ENCODE measurements at regions not wholly inside any gene's neighbourhood (a gene's known extent, or its start where the extent isn't known, plus 50 kb on each side); places are given as distances from the start of the nearest gene placed in this dataset.

- no peak overlapping the region for H3K9ac ChIP-seq (ENCODE audit: low read depth, low read length)
Observed at GRCh38 chr12:24232531-24232930, 283.1 kb upstream of the SOX5 start.

GRCh38 chr12:24231298-24231697, 281.8 kb upstream of the SOX5 start:
- Histone ChIP-seq H3K4me3 (ENCODE audit: low read depth, low read length) (no peak overlapping the region), H3K9me3 (ENCODE audit: control insufficient read depth, insufficient read depth, low read length) (no peaks in the 10 kb centered on the region), H3K27me3 (ENCODE audit: control insufficient read depth, insufficient read depth, low read length) (no peaks in the 10 kb centered on the region), H3K9ac (ENCODE audit: low read depth, low read length) (no peak overlapping the region), H3K4me1 (ENCODE audit: control insufficient read depth, insufficient read depth, low read length) (peaks cover 8% of the 10 kb centered on the region), H3K36me3 (ENCODE audit: control insufficient read depth, insufficient read depth, low read length) (no peaks in the 10 kb centered on the region)

More at GRCh38 chr12:24232531-24232930, 283.1 kb upstream of the SOX5 start:
- Histone ChIP-seq H3K4me3 (ENCODE audit: low read depth, low read length) (no peak overlapping the region), H3K4me1 (ENCODE audit: control insufficient read depth, insufficient read depth, low read length) (peaks cover 8% of the 10 kb centered on the region), H3K27me3 (ENCODE audit: control insufficient read depth, insufficient read depth, low read length) (no peaks in the 10 kb centered on the region), H3K36me3 (ENCODE audit: control insufficient read depth, insufficient read depth, low read length) (no peaks in the 10 kb centered on the region), H3K9me3 (ENCODE audit: control insufficient read depth, insufficient read depth, low read length) (no peaks in the 10 kb centered on the region)

GRCh38 chr12:24230061-24230701, 280.7 kb upstream of the SOX5 start:
- no peaks in the 10 kb centered on the region for H3K36me3 ChIP-seq (ENCODE audit: control insufficient read depth, insufficient read depth, low read length)

GRCh38 chr12:24229031-24229700, 279.7 kb upstream of the SOX5 start:
- H3K9ac ChIP-seq (ENCODE audit: low read depth, low read length), result no peak overlapping the region
- H3K4me3 ChIP-seq (ENCODE audit: low read depth, low read length), result no peak overlapping the region
- no peaks in the 10 kb centered on the region for H3K36me3 ChIP-seq (ENCODE audit: control insufficient read depth, insufficient read depth, low read length)
- no peaks in the 10 kb centered on the region for H3K27me3 ChIP-seq (ENCODE audit: control insufficient read depth, insufficient read depth, low read length)
- peaks cover 8% of the 10 kb centered on the region for H3K4me1 ChIP-seq (ENCODE audit: control insufficient read depth, insufficient read depth, low read length)
- no peaks in the 10 kb centered on the region for H3K9me3 ChIP-seq (ENCODE audit: control insufficient read depth, insufficient read depth, low read length)

More at GRCh38 chr12:24230061-24230701, 280.7 kb upstream of the SOX5 start:
- Histone ChIP-seq H3K27me3 (ENCODE audit: control insufficient read depth, insufficient read depth, low read length) (no peaks in the 10 kb centered on the region), H3K9ac (ENCODE audit: low read depth, low read length) (no peak overlapping the region), H3K9me3 (ENCODE audit: control insufficient read depth, insufficient read depth, low read length) (no peaks in the 10 kb centered on the region), H3K4me3 (ENCODE audit: low read depth, low read length) (no peak overlapping the region), H3K4me1 (ENCODE audit: control insufficient read depth, insufficient read depth, low read length) (peaks cover 8% of the 10 kb centered on the region)

- Histone ChIP-seq H3K27me3 (ENCODE audit: control insufficient read depth, insufficient read depth, low read length) (no peaks in the 10 kb centered on the region), H3K4me3 (ENCODE audit: low read depth, low read length) (no peak overlapping the region), H3K9ac (ENCODE audit: low read depth, low read length) (no peak overlapping the region), H3K9me3 (ENCODE audit: control insufficient read depth, insufficient read depth, low read length) (no peaks in the 10 kb centered on the region), H3K36me3 (ENCODE audit: control insufficient read depth, insufficient read depth, low read length) (no peaks in the 10 kb centered on the region), H3K4me1 (ENCODE audit: control insufficient read depth, insufficient read depth, low read length) (peaks cover 8% of the 10 kb centered on the region)
Observed at GRCh38 chr12:24228371-24228770, 278.9 kb upstream of the SOX5 start.

- no peaks in the 10 kb centered on the region for H3K9me3 ChIP-seq (ENCODE audit: control insufficient read depth, insufficient read depth, low read length)
Observed at GRCh38 chr12:24227551-24227950, 278.1 kb upstream of the SOX5 start.

GRCh38 chr12:24226745-24227350, 277.4 kb upstream of the SOX5 start:
- H3K27me3 ChIP-seq (ENCODE audit: control insufficient read depth, insufficient read depth, low read length), result no peaks in the 10 kb centered on the region
- H3K9me3 ChIP-seq (ENCODE audit: control insufficient read depth, insufficient read depth, low read length), result no peaks in the 10 kb centered on the region
- H3K36me3 ChIP-seq (ENCODE audit: control insufficient read depth, insufficient read depth, low read length), result no peaks in the 10 kb centered on the region
- no peak overlapping the region for H3K9ac ChIP-seq (ENCODE audit: low read depth, low read length)
- H3K4me3 ChIP-seq (ENCODE audit: low read depth, low read length), result no peak overlapping the region
- H3K4me1 ChIP-seq (ENCODE audit: control insufficient read depth, insufficient read depth, low read length), result peaks cover 8% of the 10 kb centered on the region

More at GRCh38 chr12:24227551-24227950, 278.1 kb upstream of the SOX5 start:
- Histone ChIP-seq H3K36me3 (ENCODE audit: control insufficient read depth, insufficient read depth, low read length) (no peaks in the 10 kb centered on the region), H3K4me3 (ENCODE audit: low read depth, low read length) (no peak overlapping the region), H3K27me3 (ENCODE audit: control insufficient read depth, insufficient read depth, low read length) (no peaks in the 10 kb centered on the region), H3K9ac (ENCODE audit: low read depth, low read length) (no peak overlapping the region), H3K4me1 (ENCODE audit: control insufficient read depth, insufficient read depth, low read length) (peaks cover 8% of the 10 kb centered on the region)

- Histone ChIP-seq H3K27me3 (ENCODE audit: control insufficient read depth, insufficient read depth, low read length) (no peaks in the 10 kb centered on the region), H3K4me3 (ENCODE audit: low read depth, low read length) (no peak overlapping the region), H3K9ac (ENCODE audit: low read depth, low read length) (no peak overlapping the region), H3K9me3 (ENCODE audit: control insufficient read depth, insufficient read depth, low read length) (no peaks in the 10 kb centered on the region), H3K4me1 (ENCODE audit: control insufficient read depth, insufficient read depth, low read length) (no peaks in the 10 kb centered on the region), H3K36me3 (ENCODE audit: control insufficient read depth, insufficient read depth, low read length) (no peaks in the 10 kb centered on the region)
Observed at GRCh38 chr12:24224401-24224800, 274.9 kb upstream of the SOX5 start.

GRCh38 chr12:24223926-24224325, 274.5 kb upstream of the SOX5 start:
- H3K9me3 ChIP-seq (ENCODE audit: control insufficient read depth, insufficient read depth, low read length), result no peaks in the 10 kb centered on the region
- no peaks in the 10 kb centered on the region for H3K27me3 ChIP-seq (ENCODE audit: control insufficient read depth, insufficient read depth, low read length)
- H3K4me1 ChIP-seq (ENCODE audit: control insufficient read depth, insufficient read depth, low read length), result no peaks in the 10 kb centered on the region

GRCh38 chr12:24222968-24223367, 273.5 kb upstream of the SOX5 start:
- no peak overlapping the region for H3K4me3 ChIP-seq (ENCODE audit: low read depth, low read length)
- H3K9me3 ChIP-seq (ENCODE audit: control insufficient read depth, insufficient read depth, low read length), result no peaks in the 10 kb centered on the region
- H3K36me3 ChIP-seq (ENCODE audit: control insufficient read depth, insufficient read depth, low read length), result no peaks in the 10 kb centered on the region
- H3K4me1 ChIP-seq (ENCODE audit: control insufficient read depth, insufficient read depth, low read length), result no peaks in the 10 kb centered on the region
- no peak overlapping the region for H3K9ac ChIP-seq (ENCODE audit: low read depth, low read length)
- H3K27me3 ChIP-seq (ENCODE audit: control insufficient read depth, insufficient read depth, low read length), result no peaks in the 10 kb centered on the region

More at GRCh38 chr12:24223926-24224325, 274.5 kb upstream of the SOX5 start:
- Histone ChIP-seq H3K9ac (ENCODE audit: low read depth, low read length) (no peak overlapping the region), H3K4me3 (ENCODE audit: low read depth, low read length) (no peak overlapping the region), H3K36me3 (ENCODE audit: control insufficient read depth, insufficient read depth, low read length) (no peaks in the 10 kb centered on the region)

GRCh38 chr12:24212496-24212895, 263.0 kb upstream of the SOX5 start:
- Histone ChIP-seq H3K36me3 (ENCODE audit: control insufficient read depth, insufficient read depth, low read length) (no peaks in the 10 kb centered on the region), H3K4me1 (ENCODE audit: control insufficient read depth, insufficient read depth, low read length) (no peaks in the 10 kb centered on the region), H3K4me3 (ENCODE audit: low read depth, low read length) (no peak overlapping the region), H3K9ac (ENCODE audit: low read depth, low read length) (no peak overlapping the region), H3K9me3 (ENCODE audit: control insufficient read depth, insufficient read depth, low read length) (no peaks in the 10 kb centered on the region), H3K27me3 (ENCODE audit: control insufficient read depth, insufficient read depth, low read length) (no peaks in the 10 kb centered on the region)

- Histone ChIP-seq H3K36me3 (ENCODE audit: control insufficient read depth, insufficient read depth, low read length) (no peaks in the 10 kb centered on the region), H3K9me3 (ENCODE audit: control insufficient read depth, insufficient read depth, low read length) (no peaks in the 10 kb centered on the region), H3K9ac (ENCODE audit: low read depth, low read length) (no peak overlapping the region), H3K27me3 (ENCODE audit: control insufficient read depth, insufficient read depth, low read length) (no peaks in the 10 kb centered on the region), H3K4me1 (ENCODE audit: control insufficient read depth, insufficient read depth, low read length) (no peaks in the 10 kb centered on the region), H3K4me3 (ENCODE audit: low read depth, low read length) (no peak overlapping the region)
Observed at GRCh38 chr12:24206621-24207020, 257.2 kb upstream of the SOX5 start.
